HG03097 (cell line): ENCODE measurements at regions not wholly inside any gene's neighbourhood (a gene's known extent, or its start where the extent isn't known, plus 50 kb on each side); places are given as distances from the start of the nearest gene placed in this dataset.
"Not testable (repeated sequence)": the region's sequence is repeated elsewhere in the genome, so short reads cannot be mapped to it uniquely, and the experiment has no call there.

ENCODE experiments used
- ATAC-seq: cut with Tn5 transposase; IDR thresholded peaks from one replicate; pipeline ENCODE4 v1.9.1; 2021; ENCODE audit not compliant: unreplicated experiment, low FRiP score

GRCh38 chr5:119968690-119969089 lies 339.3 kb downstream of the FAM170A start:
- no peak for ATAC-seq

GRCh38 chr5:119987077-119987476 lies 357.7 kb downstream of the FAM170A start:
- not testable (repeated sequence) for ATAC-seq

GRCh38 chr5:119991625-119992024 lies 362.3 kb downstream of the FAM170A start:
- no peak for ATAC-seq

- no peak for ATAC-seq
Measured at GRCh38 chr5:119996128-119996527, 366.8 kb downstream of the FAM170A start.

GRCh38 chr5:120007598-120007997 lies 378.2 kb downstream of the FAM170A start:
- ATAC-seq, result no peak

- no peak for ATAC-seq
Measured at GRCh38 chr5:120012431-120012830, 383.1 kb downstream of the FAM170A start.

- no peak for ATAC-seq
Measured at GRCh38 chr5:120014535-120014934, 385.2 kb downstream of the FAM170A start.

GRCh38 chr5:120016717-120017382 lies 387.5 kb downstream of the FAM170A start:
- ATAC-seq, result no peak

GRCh38 chr5:120017513-120017912 lies 388.2 kb downstream of the FAM170A start:
- no peak for ATAC-seq

GRCh38 chr5:120035181-120035580 lies 405.8 kb downstream of the FAM170A start:
- no peak for ATAC-seq

- ATAC-seq, result no peak
Measured at GRCh38 chr5:120035815-120036577, 406.6 kb downstream of the FAM170A start.

GRCh38 chr5:120037451-120037850 lies 408.1 kb downstream of the FAM170A start:
- no peak for ATAC-seq

GRCh38 chr5:120039111-120039510 lies 409.8 kb downstream of the FAM170A start:
- ATAC-seq, result no peak

GRCh38 chr5:120043431-120043830 lies 414.1 kb downstream of the FAM170A start:
- ATAC-seq, result no peak

- no peak for ATAC-seq
Measured at GRCh38 chr5:120052916-120053828, 410.9 kb upstream of the PRR16 start.

GRCh38 chr5:120053841-120054240 lies 410.3 kb upstream of the PRR16 start:
- no peak for ATAC-seq

GRCh38 chr5:120055858-120056257 lies 408.2 kb upstream of the PRR16 start:
- no peak for ATAC-seq

GRCh38 chr5:120062515-120062917 lies 401.6 kb upstream of the PRR16 start:
- ATAC-seq, result no peak

- no peak for ATAC-seq
Measured at GRCh38 chr5:120072068-120072761, 391.9 kb upstream of the PRR16 start.

GRCh38 chr5:120073722-120074121 lies 390.4 kb upstream of the PRR16 start:
- ATAC-seq, result no peak

GRCh38 chr5:120080781-120081180 lies 383.3 kb upstream of the PRR16 start:
- no peak for ATAC-seq
